K562 (cell line): ENCODE measurements at regions not wholly inside any gene's neighbourhood (a gene's known extent, or its start where the extent isn't known, plus 50 kb on each side); places are given as distances from the start of the nearest gene placed in this dataset.

Experiments
- ATAC-seq: fragments of 200-7000 bp; cut with Tn5 transposase; 3 replicates; pipeline ENCODE4 v1.9.1; 2020; ENCODE audit warnings: moderate library complexity
- BruUV-seq: library from RNA; stranded (reverse); fragments of 400-500 nt; replicated peaks from 2 replicates; lab custom pipeline; 2021; lab: Mats Ljungman, UMichigan
- CTCF ChIA-PET: fragments of 300-600 bp; formaldehyde crosslinking; extraction: SDS; loops from one replicate; lab custom pipeline; 2021; ENCODE audit warnings: low intra/inter-chr PET ratio; lab: Yijun Ruan, JAX
- POLR2A ChIA-PET: fragments of 300-600, 350-650 bp; sonication (Branson Sonifier 250); formaldehyde crosslinking; extraction: SDS; loops from one replicate; lab custom pipeline; 2021; ENCODE audit warnings: antibody characterized with exemption, inconsistent platforms; lab: Yijun Ruan, JAX
- DNase-seq, 4 experiments: peaks; one replicate each; pipeline versions ENCODE4 v3.0.0 to v3.0.0-alpha.2; 2011 to 2018; ENCODE audit warnings: low spot score in 3 of 4, mixed read lengths in 3 of 4; ENCODE audit errors: extremely low read depth in 1 of 4
- FAIRE-seq: peaks from 2 replicates; lab custom pipeline; 2011; peaks lifted over from hg19 to GRCh38; lab: Jason Lieb, UNC
- H2AFZ ChIP-seq: 2 replicates; pipeline ENCODE4 v1.6.0; 2011; ENCODE audit warnings: low read depth, low read length, control low read depth, inconsistent platforms
- H3K27ac ChIP-seq: fragments of 200-600 bp; 3 replicates; pipeline ENCODE4 v1.8.0; 2011; ENCODE audit warnings: low read depth, mild to moderate bottlenecking, control low read depth, inconsistent platforms, low read length, moderate library complexity, mixed read lengths; ENCODE audit errors: extremely low read depth
- H3K27me3 ChIP-seq, 2 experiments: fragments of 300-600 bp in 1 of 2; 2 replicates in 1 of 2; 3 replicates in 1 of 2; pipeline versions ENCODE4 v1.6.0 to v1.8.0; 2011; ENCODE audit warnings: inconsistent platforms in 2 of 2, low read length in 2 of 2, mild to moderate bottlenecking in 1 of 2, mixed read lengths in 1 of 2, moderate library complexity in 1 of 2; ENCODE audit not compliant: control insufficient read depth in 2 of 2, insufficient read depth in 2 of 2
- H3K36me3 ChIP-seq: fragments of 300-600 bp; 3 replicates; pipeline ENCODE4 v1.8.0; 2011; ENCODE audit warnings: mild to moderate bottlenecking, low read length, inconsistent platforms; ENCODE audit not compliant: control insufficient read depth, insufficient read depth
- H3K4me1 ChIP-seq, 2 experiments: fragments of 200-600 bp in 1 of 2; replicated peaks in 1 of 2; 2 replicates in 1 of 2; 3 replicates in 1 of 2; pipeline versions ENCODE4 v1.5.1 to v1.8.0; 2011; ENCODE audit warnings: inconsistent platforms in 2 of 2, low read length in 2 of 2, mild to moderate bottlenecking in 1 of 2, mixed read lengths in 1 of 2, moderate library complexity in 1 of 2; ENCODE audit not compliant: control insufficient read depth in 2 of 2, insufficient read depth in 2 of 2
- H3K4me2 ChIP-seq: 2 replicates; pipeline ENCODE4 v1.6.1; 2011; ENCODE audit warnings: low read length, control low read depth, inconsistent platforms, mixed read lengths; ENCODE audit not compliant: insufficient read depth
- H3K4me3 ChIP-seq: fragments of 200-600 bp; sonication (generic), shearing (Covaris generic); 2 replicates; pipeline ENCODE4 v1.5.1; 2016; ENCODE audit warnings: control low read depth, inconsistent platforms
- H3K79me2 ChIP-seq: fragments of 200-600 bp; 3 replicates; pipeline ENCODE4 v1.8.0; 2011; ENCODE audit warnings: low read length, inconsistent platforms; ENCODE audit not compliant: control insufficient read depth, insufficient read depth
- H3K9ac ChIP-seq, 2 experiments: 2 replicates each; pipeline versions ENCODE4 v1.6.0 to v1.6.1; 2011; ENCODE audit warnings: low read depth in 2 of 2, low read length in 2 of 2, control low read depth in 1 of 2, inconsistent platforms in 1 of 2, mild to moderate bottlenecking in 1 of 2, mixed read lengths in 1 of 2; ENCODE audit not compliant: insufficient read depth in 1 of 2
- H3K9me1 ChIP-seq: one replicate; pipeline ENCODE4 v1.6.0; 2011; ENCODE audit warnings: inconsistent platforms, mild to moderate bottlenecking, low read length, moderate library complexity; ENCODE audit not compliant: control insufficient read depth, insufficient read depth
- H3K9me3 ChIP-seq: replicated peaks from 2 replicates; pipeline ENCODE4 v1.5.1; 2011; ENCODE audit warnings: low read depth, low read length, inconsistent platforms; ENCODE audit not compliant: control insufficient read depth, insufficient read depth
- H4K20me1 ChIP-seq: replicated peaks from 2 replicates; pipeline ENCODE4 v1.6.1; 2011; ENCODE audit warnings: low read length, inconsistent platforms, mixed read lengths; ENCODE audit not compliant: control insufficient read depth, insufficient read depth
- CBFB ChIP-seq: sonication (generic); formaldehyde crosslinking; IDR thresholded peaks from 2 replicates; pipeline ENCODE4 v1.4.0; 2020; ENCODE audit warnings: mild to moderate bottlenecking, missing genetic modification reagents
- HDAC8 ChIP-seq: fragments of 450-650 bp; IDR thresholded peaks from 2 replicates; pipeline ENCODE4 v1.6.1; 2016; ENCODE audit warnings: mild to moderate bottlenecking, missing genetic modification characterization, moderate library complexity, missing compliant biosample characterization
- JUND ChIP-seq, 2 experiments: IDR thresholded peaks; 2 replicates in 1 of 2; 3 replicates in 1 of 2; pipeline ENCODE4 v1.6.1; 2011; ENCODE audit warnings: borderline replicate concordance in 2 of 2, low read depth in 2 of 2, low read length in 2 of 2, improper control_type of control experiment in 1 of 2, missing biosample characterization in 1 of 2, missing genetic modification characterization in 1 of 2, missing genetic modification reagents in 1 of 2
- MAFF ChIP-seq: IDR thresholded peaks from 2 replicates; pipeline ENCODE4 v1.6.1; 2012; ENCODE audit warnings: low read length, improper control_type of control experiment
- PHF20 ChIP-seq: fragments of 450-650 bp; IDR thresholded peaks from 2 replicates; pipeline ENCODE4 v1.6.1; 2018; ENCODE audit not compliant: partially characterized antibody
- SAFB2 ChIP-seq: fragments of 200-400 bp; formaldehyde crosslinking; IDR thresholded peaks from 2 replicates; pipeline ENCODE4 v1.6.1; 2018; ENCODE audit warnings: borderline replicate concordance, low read length, low read depth, moderate library complexity; ENCODE audit not compliant: severe bottlenecking
- SNRNP70 ChIP-seq: fragments of 200-400 bp; formaldehyde crosslinking; optimal IDR thresholded peaks from 2 replicates; pipeline ENCODE3; 2017; ENCODE audit warnings: low read depth, low read length
- TBL1XR1 ChIP-seq, 2 experiments: IDR thresholded peaks; 2 replicates each; pipeline ENCODE4 v1.6.1; 2012; ENCODE audit warnings: improper control_type of control experiment in 2 of 2, low read length in 2 of 2, mild to moderate bottlenecking in 1 of 2
- WGBS: fragments of 100-300 bp; shearing (Covaris generic); methylation state at CpG from one replicate; pipeline ENCODE4 v1.1.6; 2016; ENCODE audit warnings: low coverage, mixed read lengths; ENCODE audit not compliant: insufficient coverage; ENCODE audit errors: missing lambda C conversion rate; 5-methylcytosine and 5-hydroxymethylcytosine counted together
- in situ Hi-C: fragments of 300-500 bp; cut with MboI; formaldehyde crosslinking; loops from 4 replicates; pipeline ENCODE4 v1.15.0; 2018; ENCODE audit warnings: inconsistent platforms, mixed read lengths
- intact Hi-C: fragments of 100-400 bp; cut with micrococcal nuclease; formaldehyde crosslinking; loops from 2 replicates; pipeline ENCODE4 v1.14.2; 2022
- TF ChIP-seq, protein P1 (sequence below): fragments of 250-450 bp; sonication (Bioruptor Pico); IDR thresholded peaks from 2 replicates; pipeline ENCODE4 v1.5.1; 2021; ENCODE audit warnings: mild to moderate bottlenecking

DNA sequence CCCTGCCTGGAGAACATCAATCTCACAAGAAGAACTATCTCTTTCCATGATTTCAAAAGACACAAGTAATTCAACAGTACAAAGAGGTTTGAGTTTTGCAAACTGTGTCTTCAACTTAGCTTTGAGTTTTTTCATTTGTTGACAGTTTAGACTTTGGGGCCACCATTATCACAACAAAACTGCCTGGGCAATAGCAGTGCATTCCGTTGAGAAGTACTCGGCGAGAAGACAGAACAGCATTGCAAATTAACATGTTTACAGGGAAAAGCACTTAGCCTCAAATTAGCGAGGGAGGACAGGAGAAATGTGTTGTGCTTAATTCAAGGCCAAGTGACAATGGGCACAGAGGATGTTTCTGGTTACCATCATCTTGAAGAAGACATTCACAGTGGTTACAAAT is 133.2 kb upstream of the MPPED2 start (continued):
- TF ChIP-seq SNRNP70 (no peak), MAFF (no peak), HDAC8 (tag) (no peak), CBFB (CRISPR knock-in tag) (no peak), JUND (IDR thresholded peaks at IDR 0.05; ENCODE audit: borderline replicate concordance, low read depth, low read length) (no peak), JUND (tag; IDR thresholded peaks at IDR 0.05; ENCODE audit: borderline replicate concordance, low read depth, low read length) (no peak)

DNA sequence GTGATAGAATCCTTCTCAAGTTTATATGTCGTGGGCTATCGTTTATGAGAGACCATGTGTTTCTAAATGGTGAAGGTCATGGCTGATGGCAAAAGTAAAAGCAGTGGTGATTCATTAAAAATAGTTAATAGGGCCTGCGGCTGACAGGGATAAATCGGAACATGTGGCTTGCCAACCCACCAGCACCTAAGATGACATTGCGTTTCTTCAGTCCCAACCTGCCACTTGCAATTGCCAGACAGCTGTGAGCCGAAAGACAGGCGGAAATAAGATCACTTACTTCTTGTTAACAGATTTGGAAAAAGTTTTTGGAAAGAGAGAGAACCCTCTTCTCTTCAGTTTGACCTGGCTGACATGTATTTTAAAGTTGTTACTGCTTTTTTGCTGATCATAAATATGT is 131.5 kb upstream of the MPPED2 start:
- Histone ChIP-seq H3K4me1 (no peaks in the 10 kb centered on the region), H3K9ac (no peak overlapping the region), H3K9me3 (no peaks in the 10 kb centered on the region), H3K36me3 (no peaks in the 10 kb centered on the region), H3K79me2 (no peaks in the 10 kb centered on the region), H3K4me3 (no peak overlapping the region), H3K27me3 (no peaks in the 10 kb centered on the region), H3K9me1 (no peaks in the 10 kb centered on the region), H4K20me1 (no peaks in the 10 kb centered on the region), H3K4me2 (no peak overlapping the region), H2AFZ (no peak overlapping the region), H3K27ac (no peak overlapping the region)
- ATAC-seq (no peak), FAIRE-seq (no peak), DNase-seq (no peak)
- ChIA-PET POLR2A (no interaction called here), CTCF (no interaction called here)
- 0% methylated on average over 7 of the region's 7 CpGs for WGBS
- BruUV-seq, result no TSS peak
- TF ChIP-seq SAFB2 (no peak), PHF20 (no peak), TBL1XR1 (IDR thresholded peaks at IDR 0.05; ENCODE audit: low read length in 2 of 2) (no peak)
- TF ChIP-seq, protein P1, sequence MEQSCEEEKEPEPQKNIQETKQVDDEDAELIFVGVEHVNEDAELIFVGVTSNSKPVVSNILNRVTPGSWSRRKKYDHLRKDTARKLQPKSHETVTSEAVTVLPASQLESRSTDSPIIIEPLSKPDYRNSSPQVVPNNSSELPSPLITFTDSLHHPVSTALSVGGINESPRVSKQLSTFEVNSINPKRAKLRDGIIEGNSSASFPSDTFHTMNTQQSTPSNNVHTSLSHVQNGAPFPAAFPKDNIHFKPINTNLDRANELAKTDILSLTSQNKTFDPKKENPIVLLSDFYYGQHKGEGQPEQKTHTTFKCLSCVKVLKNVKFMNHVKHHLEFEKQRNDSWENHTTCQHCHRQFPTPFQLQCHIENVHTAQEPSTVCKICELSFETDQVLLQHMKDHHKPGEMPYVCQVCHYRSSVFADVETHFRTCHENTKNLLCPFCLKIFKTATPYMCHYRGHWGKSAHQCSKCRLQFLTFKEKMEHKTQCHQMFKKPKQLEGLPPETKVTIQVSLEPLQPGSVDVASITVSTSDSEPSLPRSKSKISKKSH (CRISPR knock-in tag), result no peak
- in situ Hi-C loops (no loop called here), intact Hi-C loops (no loop called here)
